Body of pancreas (tissue), 4 donors: ENCODE measurements at regions not wholly inside any gene's neighbourhood (a gene's known extent, or its start where the extent isn't known, plus 50 kb on each side); places are given as distances from the start of the nearest gene placed in this dataset.

Experiments
- ATAC-seq: fragments of 150-250 bp; one replicate; pipeline ENCODE4 v1.9.1; 2016
- DNase-seq, 4 donors: peaks; one replicate each; pipeline ENCODE4 v3.0.0-alpha.2; 2019
- H3K27ac ChIP-seq, 4 donors: fragments of 200-600 bp; sonication (generic); 1 replicate in 3 of 4; 2 replicates in 1 of 4; pipeline versions ENCODE4 v1.5.1 to v1.6.1; 2016 to 2019; ENCODE audit warnings: mild to moderate bottlenecking in 1 of 4, mixed read lengths in 1 of 4, moderate library complexity in 1 of 4
- H3K27me3 ChIP-seq, 2 donors: fragments of 200-600 bp; sonication (generic); one replicate each; pipeline ENCODE4 v1.6.0; 2016; ENCODE audit warnings: mild to moderate bottlenecking in 1 of 2
- H3K36me3 ChIP-seq, 2 donors: fragments of 200-600 bp; sonication (generic); replicated peaks in 1 of 2; 2 replicates each; pipeline ENCODE4 v1.5.1; 2016; ENCODE audit warnings: low read depth in 2 of 2; ENCODE audit not compliant: insufficient read depth in 1 of 2
- H3K4me1 ChIP-seq: fragments of 200-600 bp; sonication (generic); one replicate; pipeline ENCODE4 v1.6.0; 2016
- H3K4me3 ChIP-seq, 2 donors: fragments of 200-600 bp; sonication (generic); 1 replicate in 1 of 2; 2 replicates in 1 of 2; pipeline ENCODE4 v1.5.1; 2016 to 2019
- H3K9me3 ChIP-seq, 3 donors: fragments of 200-600 bp; sonication (generic); 1 replicate in 2 of 3; 2 replicates in 1 of 3; pipeline ENCODE4 v1.5.1; 2016
- CTCF ChIP-seq, 7 experiments: fragments of 450-650 bp in 4 of 7; fragments of 200-600 bp in 3 of 7; sonication (generic) in 3 of 7; IDR thresholded peaks; one replicate each; pipeline ENCODE4 v1.5.1; 2016 to 2019; ENCODE audit warnings: antibody characterized with exemption in 7 of 7
- POLR2A ChIP-seq, 3 donors: fragments of 450-650 bp; IDR thresholded peaks; one replicate each; pipeline ENCODE4 v1.6.1; 2016; ENCODE audit warnings: antibody characterized with exemption in 3 of 3, mild to moderate bottlenecking in 2 of 3
- WGBS, 2 donors: methylation state at CpG; one replicate each; pipeline ENCODE4 v1.1.5; 2017; 5-methylcytosine and 5-hydroxymethylcytosine counted together
- intact Hi-C: fragments of 100-400 bp; cut with DNase I; formaldehyde crosslinking; loops from one replicate; pipeline ENCODE4 v1.15.1; 2023

- no peaks in the 10 kb centered on the region for H3K4me1 ChIP-seq
- WGBS, 2 donors, result 54 to 69% methylated on average over 1 of the region's 1 CpG
- intact Hi-C loops, result no loop called here
- no peak for ATAC-seq
- H3K36me3 ChIP-seq, result no peaks in the 10 kb centered on the region
- no peak overlapping the region for H3K27ac ChIP-seq
- no peak overlapping the region for H3K4me3 ChIP-seq
- no peaks in the 10 kb centered on the region for H3K9me3 ChIP-seq
- H3K27me3 ChIP-seq, result no peaks in the 10 kb centered on the region
- TF ChIP-seq CTCF (IDR thresholded peaks at IDR 0.05) (no peak), POLR2A (IDR thresholded peaks at IDR 0.05) (no peak)
- no peak for DNase-seq
Measured at GRCh38 chr11:28842716-28843115, 734.5 kb downstream of the METTL15 start.

- intact Hi-C loops, result no loop called here
- ATAC-seq (no peak), DNase-seq (no peak)
- TF ChIP-seq POLR2A (IDR thresholded peaks at IDR 0.05), result no peak
- no peaks in the 10 kb centered on the region for H3K27me3 ChIP-seq
- H3K4me3 ChIP-seq, result no peak overlapping the region
- H3K4me1 ChIP-seq, result no peaks in the 10 kb centered on the region
- 44 to 49% methylated on average over 1 of the region's 1 CpG for WGBS, 2 donors
- no peak overlapping the region for H3K27ac ChIP-seq
- H3K36me3 ChIP-seq, result no peaks in the 10 kb centered on the region
- H3K9me3 ChIP-seq, result no peaks in the 10 kb centered on the region
Measured at GRCh38 chr11:28838741-28839140, 730.6 kb downstream of the METTL15 start.

GRCh38 chr11:28837599-28837998, 729.4 kb downstream of the METTL15 start:
- Histone ChIP-seq H3K36me3 (no peaks in the 10 kb centered on the region), H3K27me3 (no peaks in the 10 kb centered on the region), H3K27ac (no peak overlapping the region), H3K9me3 (no peaks in the 10 kb centered on the region), H3K4me1 (no peaks in the 10 kb centered on the region), H3K4me3 (no peak overlapping the region)
- ATAC-seq (no peak), DNase-seq (no peak)
- intact Hi-C loops, result no loop called here
- TF ChIP-seq POLR2A (IDR thresholded peaks at IDR 0.05), result no peak
- TF ChIP-seq CTCF (IDR thresholded peaks at IDR 0.05), result no peak
- 70 to 82% methylated on average over 8 of the region's 8 CpGs for WGBS, 2 donors

GRCh38 chr11:28836285-28837081, 728.3 kb downstream of the METTL15 start:
- Histone ChIP-seq H3K4me1 (no peaks in the 10 kb centered on the region), H3K36me3 (no peaks in the 10 kb centered on the region), H3K4me3 (no peak overlapping the region), H3K9me3 (no peaks in the 10 kb centered on the region), H3K27me3 (no peaks in the 10 kb centered on the region), H3K27ac (no peak overlapping the region)
- intact Hi-C loops, result no loop called here
- no peak for TF ChIP-seq CTCF (IDR thresholded peaks at IDR 0.05)
- no peak for TF ChIP-seq POLR2A (IDR thresholded peaks at IDR 0.05)
- ATAC-seq (no peak), DNase-seq (no peak)
- 25 to 32% methylated on average over 4 of the region's 4 CpGs for WGBS, 2 donors

GRCh38 chr11:28835790-28836189, 727.6 kb downstream of the METTL15 start:
- DNase-seq, result no peak

More at GRCh38 chr11:28835790-28836189, 727.6 kb downstream of the METTL15 start:
- Histone ChIP-seq H3K4me3 (no peak overlapping the region), H3K27me3 (no peaks in the 10 kb centered on the region), H3K27ac (no peak overlapping the region), H3K4me1 (no peaks in the 10 kb centered on the region), H3K36me3 (no peaks in the 10 kb centered on the region), H3K9me3 (no peaks in the 10 kb centered on the region)
- intact Hi-C loops, result no loop called here
- no peak for ATAC-seq
- 49 to 50% methylated on average over 3 of the region's 3 CpGs for WGBS, 2 donors
- no peak for TF ChIP-seq CTCF (IDR thresholded peaks at IDR 0.05)
- TF ChIP-seq POLR2A (IDR thresholded peaks at IDR 0.05), result no peak
